ENCODE measurements at regions not wholly inside any gene's neighbourhood (a gene's known extent, or its start where the extent isn't known, plus 50 kb on each side); places are given as distances from the start of the nearest gene placed in this dataset.

DNA sequence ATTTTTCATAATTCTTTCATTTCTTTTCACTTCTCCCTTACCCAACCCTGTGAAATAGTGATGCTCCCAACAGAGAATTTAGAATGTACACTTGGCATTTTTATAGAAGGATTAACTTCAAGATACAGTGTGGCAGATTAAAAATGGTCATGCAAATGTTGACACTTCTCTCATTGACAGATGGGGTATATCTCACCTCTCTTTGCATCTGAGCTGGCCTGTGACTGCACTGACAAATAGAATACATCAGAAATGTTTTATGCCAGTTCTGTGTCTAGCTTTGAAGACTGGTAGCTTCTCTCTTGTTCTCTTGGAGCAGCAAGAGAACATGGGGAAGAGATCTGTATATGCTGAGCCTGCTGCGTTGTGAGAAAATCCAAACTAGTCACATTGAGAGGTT is 949.6 kb downstream of the CDH11 start:
- no peak overlapping the region for H3K4me3 ChIP-seq
- intact Hi-C loops (cut with micrococcal nuclease; ENCODE audit: unreplicated experiment), result no loop called here
- H4K20me1 ChIP-seq (ENCODE audit: control insufficient read depth, insufficient read depth), result no peaks in the 10 kb centered on the region
- CTCF ChIA-PET, result no interaction called here
- no peaks in the 10 kb centered on the region for H3K36me3 ChIP-seq (ENCODE audit: control insufficient read depth in 2 of 2, insufficient read depth in 2 of 2, low read length in 1 of 2)
- H3K9me3 ChIP-seq (replicated peaks; ENCODE audit: control insufficient read depth, insufficient read depth, low read length), result no peaks in the 10 kb centered on the region
- no peaks in the 10 kb centered on the region for H3K4me1 ChIP-seq (ENCODE audit: control insufficient read depth, insufficient read depth, low read length)
- TF ChIP-seq TBL1XR1 (IDR thresholded peaks at IDR 0.05; ENCODE audit: low read depth, low read length), result no peak
- no peak for TF ChIP-seq POLR2AphosphoS5 (IDR thresholded peaks at IDR 0.05; ENCODE audit: low read length)
- no peak for TF ChIP-seq TARDBP (IDR thresholded peaks at IDR 0.05; ENCODE audit: borderline replicate concordance)
- TF ChIP-seq ZNF217 (IDR thresholded peaks at IDR 0.05), result no peak
- no peak for TF ChIP-seq MEF2B (IDR thresholded peaks at IDR 0.05; ENCODE audit: partially characterized antibody, poor library complexity, severe bottlenecking)
- TF ChIP-seq, protein P1, sequence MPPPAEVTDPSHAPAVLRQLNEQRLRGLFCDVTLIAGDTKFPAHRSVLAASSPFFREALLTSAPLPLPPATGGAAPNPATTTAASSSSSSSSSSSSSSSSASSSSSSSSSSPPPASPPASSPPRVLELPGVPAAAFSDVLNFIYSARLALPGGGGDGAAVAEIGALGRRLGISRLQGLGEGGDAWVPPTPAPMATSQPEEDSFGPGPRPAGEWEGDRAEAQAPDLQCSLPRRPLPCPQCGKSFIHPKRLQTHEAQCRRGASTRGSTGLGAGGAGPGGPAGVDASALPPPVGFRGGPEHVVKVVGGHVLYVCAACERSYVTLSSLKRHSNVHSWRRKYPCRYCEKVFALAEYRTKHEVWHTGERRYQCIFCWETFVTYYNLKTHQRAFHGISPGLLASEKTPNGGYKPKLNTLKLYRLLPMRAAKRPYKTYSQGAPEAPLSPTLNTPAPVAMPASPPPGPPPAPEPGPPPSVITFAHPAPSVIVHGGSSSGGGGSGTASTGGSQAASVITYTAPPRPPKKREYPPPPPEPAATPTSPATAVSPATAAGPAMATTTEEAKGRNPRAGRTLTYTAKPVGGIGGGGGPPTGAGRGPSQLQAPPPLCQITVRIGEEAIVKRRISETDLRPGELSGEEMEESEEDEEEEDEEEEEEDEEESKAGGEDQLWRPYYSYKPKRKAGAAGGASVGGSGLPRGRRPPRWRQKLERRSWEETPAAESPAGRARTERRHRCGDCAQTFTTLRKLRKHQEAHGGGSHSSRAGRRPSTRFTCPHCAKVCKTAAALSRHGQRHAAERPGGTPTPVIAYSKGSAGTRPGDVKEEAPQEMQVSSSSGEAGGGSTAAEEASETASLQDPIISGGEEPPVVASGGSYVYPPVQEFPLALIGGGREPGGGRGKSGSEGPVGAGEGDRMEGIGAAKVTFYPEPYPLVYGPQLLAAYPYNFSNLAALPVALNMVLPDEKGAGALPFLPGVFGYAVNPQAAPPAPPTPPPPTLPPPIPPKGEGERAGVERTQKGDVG (CRISPR knock-in tag; IDR thresholded peaks at IDR 0.05), result no peak
- SMC1A ChIA-PET (ENCODE audit: uncharacterized antibody, unreplicated experiment), result no interaction called here
- POLR2A ChIA-PET, result interaction anchor here (1.2 kb wide), 1 partner anchor 9 kb away, joined by 3 read pairs; no protein-coding TSS in a partner anchor
- H2AFZ ChIP-seq (ENCODE audit: control insufficient read depth, low read depth, low read length), result no peak overlapping the region
- no peaks in the 10 kb centered on the region for H3K79me2 ChIP-seq (ENCODE audit: control insufficient read depth, insufficient read depth, low read length)
- no peak overlapping the region for H3K9ac ChIP-seq (ENCODE audit: control insufficient read depth, insufficient read depth, low read length)
- DNase-seq (ENCODE audit: low read depth, low spot score) (no peak), ATAC-seq (no peak), FAIRE-seq (no peak)
- in situ Hi-C loops (cut with MboI), result no loop called here
- H3K27me3 ChIP-seq (replicated peaks in 1 of 2; ENCODE audit: control insufficient read depth in 2 of 2, insufficient read depth in 2 of 2, low read length in 1 of 2), result no peaks in the 10 kb centered on the region
- no peak overlapping the region for H3K27ac ChIP-seq (ENCODE audit: control insufficient read depth, insufficient read depth)
- WGBS (ENCODE audit: insufficient coverage, insufficient replicate concordance, low lambda C conversion rate, missing lambda C conversion rate), result 0% methylated on average over 1 of the region's 1 CpG
- H3K4me2 ChIP-seq (ENCODE audit: control insufficient read depth, insufficient read depth), result no peak overlapping the region
- RAD21 ChIA-PET (ENCODE audit: unreplicated experiment), result no interaction called here
- no TSS peak for BruUV-seq (replicated peaks)
